ENCODE measurements at regions not wholly inside any gene's neighbourhood (a gene's known extent, or its start where the extent isn't known, plus 50 kb on each side); places are given as distances from the start of the nearest gene placed in this dataset.

DNA sequence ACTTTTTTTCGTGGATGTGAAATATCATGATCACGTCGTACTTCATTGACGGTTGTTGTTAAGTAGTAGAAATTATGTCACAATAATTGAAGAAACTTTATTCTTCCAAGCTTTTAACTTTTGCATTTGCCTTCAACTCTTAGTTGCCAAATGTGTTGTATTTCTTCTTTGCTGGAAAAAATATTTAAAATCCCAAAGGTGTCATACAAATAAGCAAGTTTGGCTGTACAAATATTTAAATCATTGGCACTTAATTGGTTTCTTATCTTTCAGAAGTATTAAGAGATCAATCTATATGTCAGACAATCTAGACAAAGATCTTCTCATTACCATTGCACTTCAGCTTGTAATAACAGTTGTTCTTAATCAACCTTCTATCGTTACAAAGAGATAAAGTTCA, 204.0 kb upstream of the HDAC4 start:
- peaks cover 43% of the 10 kb centered on the region for H3K27me3 Mint-ChIP-seq (ENCODE audit: insufficient read depth, unreplicated experiment)

DNA sequence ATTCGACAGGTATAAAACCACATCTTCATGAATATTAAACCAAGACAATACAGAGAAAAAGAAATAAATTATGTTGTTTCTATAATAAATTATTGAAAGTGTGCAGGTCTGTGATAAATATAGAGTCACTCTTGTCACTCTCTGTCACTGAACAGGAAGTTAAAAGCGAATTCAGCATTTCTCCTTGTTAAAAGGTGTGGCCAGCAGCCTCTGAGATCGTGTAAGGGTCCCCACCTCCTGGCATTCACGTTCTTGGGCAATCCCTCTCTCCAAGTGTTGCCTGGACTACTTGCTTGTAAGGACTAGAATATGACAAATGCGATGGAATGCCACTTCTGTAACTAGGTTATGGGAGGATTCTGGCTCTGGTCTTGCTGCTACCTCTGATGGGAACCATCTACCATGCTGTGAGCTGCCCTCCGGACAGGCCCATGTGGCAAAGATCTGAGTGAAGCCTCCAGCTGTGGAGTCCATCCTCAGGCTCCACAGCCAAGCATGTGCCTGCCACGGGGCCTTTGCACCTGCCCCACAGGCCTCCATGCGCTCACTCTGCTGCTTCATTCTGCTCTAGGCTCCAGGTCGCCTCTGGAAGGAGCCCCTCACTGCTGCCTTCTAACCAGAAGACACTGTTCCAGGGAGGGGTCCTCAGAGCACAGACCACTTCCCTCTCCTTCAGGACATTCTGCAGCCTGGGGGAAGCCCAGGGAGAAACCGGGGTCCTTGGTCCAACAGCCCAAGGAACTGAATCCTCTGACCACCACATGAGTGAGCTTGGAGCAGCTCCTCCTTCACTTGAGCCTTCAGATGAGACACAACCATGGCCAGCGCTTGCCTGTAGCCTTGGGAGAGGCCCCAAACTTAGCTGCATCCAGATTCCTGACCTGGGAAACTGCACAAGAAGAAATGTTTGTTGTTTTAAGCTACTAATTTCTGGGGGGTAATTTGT, 202.9 kb upstream of the HDAC4 start:
- Mint-ChIP-seq H3K4me1 (ENCODE audit: insufficient read depth, unreplicated experiment) (no peaks in the 10 kb centered on the region), H3K36me3 (ENCODE audit: insufficient read depth, unreplicated experiment) (peaks cover 7% of the 10 kb centered on the region), H3K27me3 (ENCODE audit: insufficient read depth, unreplicated experiment) (peaks cover 31% of the 10 kb centered on the region), H3K4me3 (ENCODE audit: unreplicated experiment) (no peak overlapping the region), H3K27ac (ENCODE audit: low read depth, unreplicated experiment) (no peak overlapping the region), H3K9me3 (ENCODE audit: unreplicated experiment) (no peaks in the 10 kb centered on the region)
- no TSS peak for BruUV-seq (replicated peaks)
- ChIA-PET POLR2A (no interaction called here), CTCF (no interaction called here)
- intact Hi-C loops (cut with micrococcal nuclease): no loop called here
- TF ChIP-seq, protein P1, sequence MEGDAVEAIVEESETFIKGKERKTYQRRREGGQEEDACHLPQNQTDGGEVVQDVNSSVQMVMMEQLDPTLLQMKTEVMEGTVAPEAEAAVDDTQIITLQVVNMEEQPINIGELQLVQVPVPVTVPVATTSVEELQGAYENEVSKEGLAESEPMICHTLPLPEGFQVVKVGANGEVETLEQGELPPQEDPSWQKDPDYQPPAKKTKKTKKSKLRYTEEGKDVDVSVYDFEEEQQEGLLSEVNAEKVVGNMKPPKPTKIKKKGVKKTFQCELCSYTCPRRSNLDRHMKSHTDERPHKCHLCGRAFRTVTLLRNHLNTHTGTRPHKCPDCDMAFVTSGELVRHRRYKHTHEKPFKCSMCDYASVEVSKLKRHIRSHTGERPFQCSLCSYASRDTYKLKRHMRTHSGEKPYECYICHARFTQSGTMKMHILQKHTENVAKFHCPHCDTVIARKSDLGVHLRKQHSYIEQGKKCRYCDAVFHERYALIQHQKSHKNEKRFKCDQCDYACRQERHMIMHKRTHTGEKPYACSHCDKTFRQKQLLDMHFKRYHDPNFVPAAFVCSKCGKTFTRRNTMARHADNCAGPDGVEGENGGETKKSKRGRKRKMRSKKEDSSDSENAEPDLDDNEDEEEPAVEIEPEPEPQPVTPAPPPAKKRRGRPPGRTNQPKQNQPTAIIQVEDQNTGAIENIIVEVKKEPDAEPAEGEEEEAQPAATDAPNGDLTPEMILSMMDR (IDR thresholded peaks at IDR 0.05; ENCODE audit: unreplicated experiment): no peak
- no peak for DNase-seq (ENCODE audit: unreplicated experiment)

More for the DNA sequence above, 204.0 kb upstream of the HDAC4 start:
- Mint-ChIP-seq H3K9me3 (ENCODE audit: unreplicated experiment) (no peaks in the 10 kb centered on the region), H3K4me1 (ENCODE audit: insufficient read depth, unreplicated experiment) (no peaks in the 10 kb centered on the region), H3K27ac (ENCODE audit: low read depth, unreplicated experiment) (no peak overlapping the region), H3K4me3 (ENCODE audit: unreplicated experiment) (no peak overlapping the region), H3K36me3 (ENCODE audit: insufficient read depth, unreplicated experiment) (no peaks in the 10 kb centered on the region)
- DNase-seq (ENCODE audit: unreplicated experiment): no peak
- TF ChIP-seq, protein P1 (IDR thresholded peaks at IDR 0.05; ENCODE audit: unreplicated experiment): no peak
- intact Hi-C loops (cut with micrococcal nuclease): no loop called here
- ChIA-PET CTCF (no interaction called here), POLR2A (no interaction called here)
- BruUV-seq (replicated peaks): no TSS peak

DNA sequence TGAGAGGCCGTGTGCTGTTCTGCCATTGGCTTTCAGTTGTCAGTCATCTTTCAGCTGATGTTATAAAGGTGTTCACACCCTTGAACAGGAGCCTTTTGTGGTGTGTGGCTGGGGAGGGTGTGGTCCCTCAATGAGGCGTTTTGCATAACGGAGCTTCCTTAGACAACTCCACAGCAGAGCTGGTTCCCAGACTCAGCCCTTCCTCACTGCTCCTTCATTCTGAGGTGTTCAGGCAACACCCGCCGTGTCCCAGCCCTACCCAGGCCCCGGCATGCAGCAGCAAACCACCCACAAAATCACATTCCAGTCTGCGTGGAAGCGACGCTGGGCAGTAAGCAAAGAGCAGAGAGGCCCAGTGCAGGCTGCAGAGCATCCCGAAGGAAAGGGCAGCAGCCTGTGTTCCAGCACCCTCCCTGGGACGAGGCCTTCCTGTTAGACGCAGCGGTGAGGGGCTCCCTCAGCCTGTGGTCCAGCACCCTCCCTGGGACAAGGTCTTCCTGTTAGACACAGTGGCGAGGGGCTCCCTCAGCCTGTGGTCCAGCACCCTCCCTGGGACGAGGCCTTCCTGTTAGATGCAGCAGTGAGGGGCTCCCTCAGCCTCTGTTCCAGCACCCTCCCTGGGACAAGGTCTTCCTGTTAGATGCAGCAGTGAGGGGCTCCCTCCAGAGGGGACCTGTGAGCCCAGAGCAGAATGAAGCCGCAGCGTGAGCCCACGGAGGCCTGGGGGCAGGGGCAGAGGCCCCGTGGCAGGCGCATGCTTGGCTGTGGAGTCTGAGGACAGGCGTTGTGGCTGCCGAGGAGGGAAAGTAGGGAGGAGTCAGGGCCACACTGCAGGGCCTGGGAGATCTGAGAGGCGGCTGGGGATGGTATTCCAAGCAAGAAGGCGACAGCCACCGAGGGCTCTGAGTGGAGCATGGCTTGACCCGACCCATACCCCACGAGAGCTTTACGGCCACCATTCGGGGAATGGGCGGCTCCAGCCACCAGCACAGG, 201.8 kb upstream of the HDAC4 start:
- Mint-ChIP-seq H3K27me3 (ENCODE audit: insufficient read depth, unreplicated experiment) (peaks cover 22% of the 10 kb centered on the region), H3K4me1 (ENCODE audit: insufficient read depth, unreplicated experiment) (no peaks in the 10 kb centered on the region), H3K27ac (ENCODE audit: low read depth, unreplicated experiment) (no peak overlapping the region), H3K9me3 (ENCODE audit: unreplicated experiment) (no peaks in the 10 kb centered on the region), H3K36me3 (ENCODE audit: insufficient read depth, unreplicated experiment) (peaks cover 7% of the 10 kb centered on the region), H3K4me3 (ENCODE audit: unreplicated experiment) (no peak overlapping the region)
- no TSS peak for BruUV-seq (replicated peaks)
- intact Hi-C loops (cut with micrococcal nuclease): no loop called here
- TF ChIP-seq, protein P1 (IDR thresholded peaks at IDR 0.05; ENCODE audit: unreplicated experiment): no peak
- DNase-seq (ENCODE audit: unreplicated experiment): no peak
- CTCF ChIA-PET: no interaction called here
- POLR2A ChIA-PET: no interaction called here

DNA sequence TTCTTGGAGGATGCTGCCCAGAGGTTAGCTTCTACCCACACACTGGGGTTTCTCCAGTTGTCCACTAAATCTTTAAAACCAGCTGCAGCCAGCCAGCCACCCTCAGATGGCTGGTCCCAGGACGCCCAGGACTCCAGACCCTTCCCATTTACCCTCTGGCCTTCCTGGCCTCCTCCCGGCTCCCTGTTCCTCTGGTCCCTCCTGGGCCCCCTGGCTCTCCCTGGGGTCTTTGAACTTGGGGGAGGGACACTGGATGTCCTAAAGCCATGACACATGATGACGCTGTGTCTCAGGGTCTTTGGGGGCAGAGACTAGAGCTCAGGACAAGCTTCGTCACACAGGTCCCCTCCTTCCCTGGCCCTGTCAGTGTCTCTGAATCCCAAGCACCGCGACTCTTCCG, 201.1 kb upstream of the HDAC4 start:
- H3K9me3 Mint-ChIP-seq (ENCODE audit: unreplicated experiment): no peaks in the 10 kb centered on the region
- no peak overlapping the region for H3K27ac Mint-ChIP-seq (ENCODE audit: low read depth, unreplicated experiment)
- BruUV-seq (replicated peaks): no TSS peak
- ChIA-PET CTCF (no interaction called here), POLR2A (no interaction called here)
- H3K4me3 Mint-ChIP-seq (ENCODE audit: unreplicated experiment): no peak overlapping the region
- intact Hi-C loops (cut with micrococcal nuclease): no loop called here
- H3K27me3 Mint-ChIP-seq (ENCODE audit: insufficient read depth, unreplicated experiment): peaks cover 15% of the 10 kb centered on the region
- TF ChIP-seq, protein P1 (IDR thresholded peaks at IDR 0.05; ENCODE audit: unreplicated experiment): no peak
- no peak for DNase-seq (ENCODE audit: unreplicated experiment)
- no peaks in the 10 kb centered on the region for H3K4me1 Mint-ChIP-seq (ENCODE audit: insufficient read depth, unreplicated experiment)
- peaks cover 7% of the 10 kb centered on the region for H3K36me3 Mint-ChIP-seq (ENCODE audit: insufficient read depth, unreplicated experiment)

Measured in MCF 10A (cell line).